GM21360 (cell line): ENCODE measurements at regions not wholly inside any gene's neighbourhood (a gene's known extent, or its start where the extent isn't known, plus 50 kb on each side); places are given as distances from the start of the nearest gene placed in this dataset.

Experiments
- ATAC-seq: cut with Tn5 transposase; IDR thresholded peaks from one replicate; pipeline ENCODE4 v1.9.1; 2021; ENCODE audit warnings: mild to moderate bottlenecking, moderate library complexity; ENCODE audit not compliant: unreplicated experiment

DNA sequence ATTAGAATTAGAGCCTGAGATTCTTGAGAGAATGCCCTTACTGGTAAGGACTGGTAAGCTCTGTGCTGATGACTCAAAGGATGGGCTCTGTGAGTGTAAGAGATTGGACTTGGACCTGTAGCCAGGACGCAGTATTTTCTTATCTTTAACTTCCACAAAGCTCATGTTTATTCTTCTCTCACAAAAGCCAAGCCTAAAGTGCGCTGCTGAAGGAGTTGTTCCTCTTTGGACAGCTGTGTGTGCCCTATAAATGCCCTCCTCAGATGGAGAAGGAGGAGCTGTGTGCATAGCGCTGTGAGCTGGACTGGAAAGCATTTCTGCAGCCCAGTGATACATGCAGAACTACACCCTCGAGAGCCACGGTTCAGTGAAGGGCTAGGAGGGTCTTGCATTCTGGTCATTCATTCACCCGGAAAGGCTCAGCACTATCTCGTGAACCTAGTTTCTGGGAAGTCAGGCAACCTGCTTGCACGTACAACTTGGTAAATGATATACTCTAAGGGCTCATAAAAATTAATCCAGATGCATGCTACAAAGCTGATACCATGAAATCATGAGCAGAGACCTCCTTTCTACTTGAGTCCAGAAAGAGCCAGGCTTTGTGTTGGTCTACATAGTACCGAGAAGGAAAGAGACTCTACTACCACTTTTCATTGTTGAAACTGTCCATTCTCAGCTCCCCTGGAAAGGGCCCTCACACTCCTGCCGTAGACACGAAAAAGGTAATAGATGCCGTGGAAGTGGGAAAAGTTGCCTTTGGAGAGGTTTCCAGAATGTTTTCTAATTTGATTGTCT lies 103.0 kb upstream of the TBL1XR1 start:
- peak; percentile 56 for ATAC-seq

DNA sequence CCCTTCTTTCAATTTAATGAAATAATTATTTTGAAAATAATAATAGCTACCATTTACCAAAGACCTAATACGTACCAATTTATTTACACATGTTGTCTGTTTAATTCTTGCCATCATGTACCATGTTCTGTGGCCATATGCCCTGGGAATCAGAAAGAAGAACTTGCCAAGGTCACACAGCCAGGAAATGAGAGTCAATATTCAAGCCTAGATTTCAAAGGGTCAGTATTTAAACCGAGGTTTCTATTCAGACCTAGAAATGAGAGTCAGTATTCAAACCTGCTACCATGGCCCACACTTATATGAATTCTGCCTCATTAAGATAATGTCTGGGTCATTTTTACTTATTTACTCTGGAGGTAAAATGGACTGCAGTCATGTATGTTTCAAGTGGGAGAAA lies 103.6 kb upstream of the TBL1XR1 start:
- no peak for ATAC-seq

DNA sequence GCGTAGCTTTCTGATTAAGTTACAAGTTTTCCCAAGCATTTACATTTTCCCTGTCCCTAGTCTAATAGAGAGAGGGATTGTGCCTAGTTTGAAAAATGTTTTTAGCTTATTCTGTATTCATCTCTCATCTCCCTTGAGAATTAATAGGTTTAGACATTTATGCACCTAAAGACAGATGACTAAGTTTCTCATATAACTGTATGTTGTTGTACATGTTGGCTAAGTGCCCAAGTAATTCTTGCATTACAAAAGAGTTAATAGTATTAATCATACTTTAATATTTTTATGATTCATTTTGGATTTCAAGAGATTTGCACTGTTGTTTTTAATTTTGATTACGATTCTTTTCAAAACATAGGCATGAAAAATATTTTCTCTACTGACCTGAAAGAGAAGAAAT lies 109.0 kb upstream of the TBL1XR1 start:
- ATAC-seq = no peak

DNA sequence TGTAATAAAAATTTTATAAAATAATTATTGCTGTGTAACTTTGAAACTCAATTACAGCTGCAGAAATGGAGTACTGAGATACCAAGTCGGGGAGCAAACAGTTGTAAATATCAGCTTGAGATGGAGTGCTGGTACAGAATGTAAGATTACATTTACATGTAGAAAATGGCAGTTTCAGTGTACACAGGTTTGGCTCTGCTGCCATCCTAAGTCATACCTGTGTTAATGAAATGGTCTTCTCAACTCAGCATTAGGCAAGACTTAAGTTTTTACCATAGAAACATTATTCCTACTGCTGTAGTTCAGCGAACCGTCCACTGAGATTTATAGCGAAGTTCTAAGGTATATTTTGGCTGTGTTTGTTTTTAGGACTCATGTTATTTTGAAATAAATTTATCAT lies 110.1 kb upstream of the TBL1XR1 start:
- ATAC-seq = no peak

DNA sequence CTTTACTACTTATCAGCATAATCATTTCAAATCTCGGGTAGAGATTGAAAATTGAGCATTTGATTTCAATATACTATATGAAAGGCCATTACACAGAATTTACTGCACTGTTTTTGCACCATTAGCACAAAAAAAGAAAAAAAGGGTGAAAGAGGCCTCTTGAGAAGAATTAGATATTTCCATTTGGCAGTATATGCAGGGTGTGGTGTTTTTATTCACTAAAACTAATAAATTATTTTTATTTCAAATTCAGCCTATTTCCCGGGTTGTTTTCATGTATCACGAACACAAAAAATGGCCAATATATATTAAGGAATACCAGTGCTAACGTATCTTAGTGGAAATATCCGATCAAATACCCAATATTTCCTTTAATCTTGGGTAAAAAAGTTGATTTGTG lies 110.5 kb upstream of the TBL1XR1 start:
- ATAC-seq = no peak

DNA sequence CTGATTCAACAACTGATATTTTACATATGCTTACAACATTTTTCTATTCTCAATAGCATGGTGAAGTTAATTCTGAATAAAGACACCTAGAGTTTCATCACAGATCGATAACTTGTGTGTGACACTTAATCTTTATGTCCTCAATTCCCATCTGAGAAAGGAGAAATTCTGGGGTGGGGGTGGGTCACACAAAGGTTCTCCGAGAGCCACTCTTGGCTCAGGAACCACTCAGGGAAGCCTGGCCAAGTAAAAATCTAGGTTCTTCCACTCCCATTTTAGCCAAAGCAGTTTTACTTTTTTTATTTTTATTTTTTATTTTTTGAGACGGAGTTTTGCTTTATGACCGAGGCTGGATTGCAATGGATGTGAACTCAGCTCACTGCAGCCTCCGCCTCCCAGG lies 111.0 kb upstream of the TBL1XR1 start:
- ATAC-seq = no peak

DNA sequence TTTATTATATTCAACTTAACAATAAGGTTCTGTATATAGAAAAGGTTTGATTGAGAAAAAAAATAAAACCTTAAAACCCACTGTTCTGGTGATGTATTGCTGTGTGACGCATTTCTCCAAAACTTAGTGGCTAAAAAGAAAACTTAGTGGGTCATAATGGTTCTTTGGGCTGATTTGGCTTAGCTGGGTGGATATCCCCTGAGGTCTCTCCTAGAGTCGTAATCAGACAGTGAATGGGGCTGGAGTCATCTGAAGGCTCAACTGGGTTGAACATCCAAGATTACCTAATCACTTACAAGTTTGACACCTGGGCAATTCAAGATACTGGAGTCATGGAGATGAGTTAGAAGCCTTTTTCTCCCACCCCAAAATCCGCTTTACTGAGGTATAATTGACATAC lies 111.6 kb upstream of the TBL1XR1 start:
- no peak for ATAC-seq

DNA sequence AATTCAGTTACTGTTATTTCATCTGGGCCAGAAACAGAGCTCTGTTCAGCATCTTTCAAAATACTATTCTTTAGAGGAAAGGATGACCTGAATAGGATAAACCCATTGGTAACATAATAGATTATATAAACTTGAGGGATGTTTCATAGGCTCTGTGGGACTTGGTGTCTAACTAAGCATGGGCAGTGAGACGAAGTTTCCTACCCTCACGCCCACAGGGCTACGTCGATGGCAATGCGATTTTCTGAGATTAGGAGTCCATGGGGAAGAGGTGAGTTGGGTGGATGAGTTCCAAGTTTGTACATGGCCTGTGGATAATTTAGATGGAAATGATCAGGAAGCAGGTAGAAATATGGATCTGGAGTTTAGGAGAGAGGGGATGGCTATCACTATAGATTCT lies 115.2 kb upstream of the TBL1XR1 start:
- ATAC-seq = no peak

DNA sequence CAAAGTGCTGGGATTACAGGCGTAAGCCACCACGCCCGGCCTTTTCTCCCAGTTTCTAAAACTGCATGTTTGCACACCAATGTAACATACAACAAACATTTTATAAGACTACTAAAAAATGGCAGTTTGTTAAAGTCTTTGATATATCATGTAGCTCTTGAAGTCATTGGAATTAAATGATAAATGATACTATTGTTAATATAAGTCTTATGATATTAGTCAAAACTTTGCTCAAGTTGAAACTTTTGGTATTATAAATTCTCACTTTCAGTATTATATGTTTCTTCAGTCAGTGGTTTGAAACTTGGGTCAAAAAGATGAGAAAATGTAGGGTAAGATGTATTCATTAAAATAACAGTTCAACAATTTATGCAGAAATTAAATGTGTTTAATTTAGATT lies 117.6 kb upstream of the TBL1XR1 start:
- no peak for ATAC-seq

DNA sequence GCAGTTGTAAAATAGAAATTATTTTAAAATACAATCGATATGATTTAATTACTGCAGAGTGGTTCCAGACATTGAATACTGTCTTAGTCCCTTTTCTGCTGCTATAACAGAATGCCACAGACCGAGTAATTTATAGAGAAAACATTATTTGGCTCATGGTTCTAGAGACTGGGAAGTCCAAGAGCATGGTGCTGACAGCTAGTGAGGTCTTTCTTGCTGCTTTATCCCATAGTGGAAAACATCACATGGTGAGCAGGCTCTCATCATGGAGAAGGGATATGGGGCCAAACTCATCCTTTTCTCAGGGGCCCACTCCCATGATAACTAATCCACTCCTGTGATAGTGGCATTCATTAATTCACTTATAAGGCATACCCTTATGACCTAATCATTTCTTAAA lies 120.0 kb upstream of the TBL1XR1 start:
- ATAC-seq = no peak

DNA sequence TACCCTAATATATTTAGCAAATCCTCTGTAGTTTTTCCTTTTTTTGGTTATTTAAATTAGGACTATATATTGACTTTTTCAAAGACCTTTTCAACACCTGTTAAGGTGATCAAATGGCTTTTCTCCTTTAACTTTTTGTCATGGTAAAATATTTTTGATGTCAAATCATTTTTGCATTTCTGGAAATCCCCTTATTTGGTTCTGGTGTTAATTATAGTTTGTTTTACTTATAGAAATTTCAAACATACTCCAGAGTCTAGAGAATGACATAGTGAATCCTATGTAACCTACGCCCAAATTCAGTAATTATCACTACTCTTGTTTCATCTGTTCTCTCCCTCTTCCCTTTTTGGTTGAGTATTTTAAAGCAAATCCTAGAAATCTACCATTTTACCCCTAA lies 121.3 kb upstream of the TBL1XR1 start:
- ATAC-seq = no peak

DNA sequence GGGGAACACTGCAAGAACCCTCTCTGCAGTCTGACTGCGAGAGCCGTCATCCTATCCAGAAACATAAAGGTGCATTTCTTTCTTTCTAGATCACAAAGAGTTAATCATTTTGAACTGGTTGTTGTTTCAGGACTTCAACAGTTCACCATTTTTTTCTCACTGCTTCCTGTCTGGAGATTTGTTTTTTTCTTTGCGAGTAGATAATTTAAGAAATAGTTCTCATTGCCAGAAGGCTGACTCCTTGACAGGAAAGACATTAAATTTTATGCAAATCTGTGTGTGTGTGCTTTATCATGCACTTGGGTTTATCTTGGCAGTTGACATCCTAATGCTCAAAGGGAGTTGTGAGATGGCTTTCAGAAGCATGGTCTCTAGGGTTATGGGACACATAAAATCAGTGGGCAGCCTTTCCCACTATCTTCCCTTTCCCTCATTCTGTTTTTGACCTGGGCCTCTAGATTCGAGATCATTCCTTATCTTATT lies 123.5 kb upstream of the TBL1XR1 start:
- peak; percentile 29 for ATAC-seq

DNA sequence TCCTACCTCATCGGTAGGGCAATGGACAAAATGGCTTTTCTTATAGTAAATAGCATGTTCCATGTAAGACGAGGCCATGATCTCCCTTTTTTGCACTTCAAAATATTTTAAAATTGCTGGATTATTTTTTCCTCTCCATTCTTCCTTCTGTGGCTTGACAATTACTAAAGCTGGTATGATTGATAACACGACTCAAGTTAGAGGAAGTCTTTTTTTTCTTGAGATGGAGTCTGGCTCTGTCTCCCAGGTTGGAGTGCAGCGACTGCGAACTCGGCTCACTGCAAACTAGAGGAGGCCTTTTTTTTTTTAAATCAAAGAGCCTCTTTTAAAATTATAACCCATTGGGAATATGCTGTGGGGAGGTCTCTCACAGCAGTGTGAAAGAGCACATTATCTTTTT lies 124.5 kb upstream of the TBL1XR1 start:
- no peak for ATAC-seq

DNA sequence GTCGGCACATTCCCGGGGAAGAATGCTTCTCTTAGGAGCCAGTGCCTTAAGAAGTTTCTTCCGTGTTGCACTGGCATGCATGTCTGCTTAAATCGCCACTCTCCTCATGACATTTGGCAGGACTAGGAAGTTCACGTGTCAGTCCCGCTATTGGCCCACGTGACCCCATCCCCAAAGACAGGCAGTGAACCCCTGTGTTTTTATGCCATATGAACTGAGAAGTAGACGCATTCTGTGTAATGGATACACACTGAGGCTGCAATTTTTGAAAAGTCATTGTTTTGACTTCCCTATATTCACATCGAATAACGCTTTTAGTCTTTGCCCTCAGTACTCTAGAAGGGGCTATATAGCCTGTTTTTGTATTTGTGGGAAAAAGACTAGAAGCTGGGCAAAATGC lies 125.6 kb upstream of the TBL1XR1 start:
- no peak for ATAC-seq

DNA sequence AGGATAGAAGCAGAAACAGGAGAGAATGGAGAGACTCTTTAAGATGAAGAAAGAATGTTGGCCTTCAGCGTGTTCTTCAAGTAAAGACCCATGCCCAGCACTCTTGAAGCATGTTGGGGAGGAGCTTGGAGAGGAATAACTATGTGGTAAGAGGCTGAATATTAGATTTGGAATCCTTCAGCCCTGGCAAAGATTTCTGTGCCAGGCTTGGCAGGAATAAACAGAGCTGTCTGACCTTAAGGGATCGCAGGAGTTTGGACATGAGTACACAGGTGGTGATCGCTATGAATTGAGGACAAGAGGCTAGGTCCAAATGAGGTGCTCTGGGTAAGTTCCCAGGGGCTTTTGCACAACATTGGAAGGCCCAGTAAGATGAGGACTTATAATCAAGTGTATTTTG lies 132.6 kb upstream of the TBL1XR1 start:
- no peak for ATAC-seq

DNA sequence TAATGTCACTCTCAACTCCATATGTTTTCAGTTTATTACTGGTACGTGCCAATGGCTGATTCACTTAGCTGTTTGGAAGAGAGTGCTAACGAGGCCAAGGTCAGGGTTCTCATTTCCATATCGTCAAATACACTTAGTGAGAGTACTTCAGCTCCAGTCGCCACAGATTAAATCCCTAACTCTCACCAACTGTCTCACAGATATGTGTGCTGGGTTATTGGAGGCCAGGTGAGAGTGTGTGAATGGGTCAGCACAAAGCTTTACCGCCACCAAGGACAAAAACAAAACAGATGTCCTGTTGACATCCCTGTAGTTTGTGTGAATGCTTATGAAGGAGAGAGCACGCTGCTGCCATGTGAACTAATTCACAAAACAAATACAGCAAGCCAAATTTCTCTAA lies 133.5 kb upstream of the TBL1XR1 start:
- no peak for ATAC-seq

DNA sequence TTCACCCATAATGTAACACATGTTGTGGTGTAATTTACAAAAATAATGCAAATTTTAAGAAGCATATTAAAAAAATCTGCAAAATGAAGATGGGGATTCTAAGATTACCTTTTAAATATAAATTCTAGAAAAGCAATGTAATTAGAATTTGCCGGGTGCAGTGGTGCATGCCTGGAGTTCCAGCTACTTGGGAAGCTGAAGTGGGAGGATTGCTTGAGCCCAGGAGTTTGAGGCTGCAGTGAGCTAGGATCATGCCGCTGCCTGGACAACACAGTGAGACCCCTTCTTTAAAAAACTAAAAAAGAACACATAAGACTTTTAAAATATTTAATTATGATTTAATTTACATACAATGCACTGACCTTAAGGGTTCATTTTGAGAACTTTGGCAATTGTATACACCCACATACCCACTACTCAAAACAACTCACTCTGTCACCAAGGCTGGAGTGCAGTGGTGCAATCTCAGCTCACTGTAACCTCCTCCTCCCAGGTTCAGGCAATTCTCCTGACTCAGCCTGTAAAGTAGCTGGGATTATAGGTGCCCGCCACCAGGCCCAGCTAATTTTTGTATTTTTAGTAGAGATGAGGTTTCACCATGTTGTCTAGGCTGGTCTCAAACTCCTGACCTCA lies 134.0 kb upstream of the TBL1XR1 start:
- no peak for ATAC-seq

DNA sequence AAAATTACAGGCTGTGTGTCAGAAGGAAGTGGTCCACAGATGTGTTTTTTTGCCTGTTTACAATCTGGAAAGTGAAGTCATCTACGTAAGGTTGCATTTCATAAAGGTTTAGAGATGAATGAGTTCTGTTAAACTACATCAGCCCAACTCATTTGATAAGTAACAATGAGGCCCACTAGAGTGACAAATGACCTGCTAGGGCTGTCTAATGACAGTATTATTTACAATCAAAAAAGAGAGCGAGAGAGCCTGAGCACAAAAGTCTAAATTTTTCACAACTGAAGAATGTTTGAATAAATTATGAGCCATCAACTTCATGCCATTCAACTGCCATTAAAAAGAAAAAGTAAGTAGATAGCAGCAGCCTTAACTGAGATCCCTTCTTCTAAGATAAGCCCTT lies 135.7 kb upstream of the TBL1XR1 start:
- ATAC-seq = no peak

DNA sequence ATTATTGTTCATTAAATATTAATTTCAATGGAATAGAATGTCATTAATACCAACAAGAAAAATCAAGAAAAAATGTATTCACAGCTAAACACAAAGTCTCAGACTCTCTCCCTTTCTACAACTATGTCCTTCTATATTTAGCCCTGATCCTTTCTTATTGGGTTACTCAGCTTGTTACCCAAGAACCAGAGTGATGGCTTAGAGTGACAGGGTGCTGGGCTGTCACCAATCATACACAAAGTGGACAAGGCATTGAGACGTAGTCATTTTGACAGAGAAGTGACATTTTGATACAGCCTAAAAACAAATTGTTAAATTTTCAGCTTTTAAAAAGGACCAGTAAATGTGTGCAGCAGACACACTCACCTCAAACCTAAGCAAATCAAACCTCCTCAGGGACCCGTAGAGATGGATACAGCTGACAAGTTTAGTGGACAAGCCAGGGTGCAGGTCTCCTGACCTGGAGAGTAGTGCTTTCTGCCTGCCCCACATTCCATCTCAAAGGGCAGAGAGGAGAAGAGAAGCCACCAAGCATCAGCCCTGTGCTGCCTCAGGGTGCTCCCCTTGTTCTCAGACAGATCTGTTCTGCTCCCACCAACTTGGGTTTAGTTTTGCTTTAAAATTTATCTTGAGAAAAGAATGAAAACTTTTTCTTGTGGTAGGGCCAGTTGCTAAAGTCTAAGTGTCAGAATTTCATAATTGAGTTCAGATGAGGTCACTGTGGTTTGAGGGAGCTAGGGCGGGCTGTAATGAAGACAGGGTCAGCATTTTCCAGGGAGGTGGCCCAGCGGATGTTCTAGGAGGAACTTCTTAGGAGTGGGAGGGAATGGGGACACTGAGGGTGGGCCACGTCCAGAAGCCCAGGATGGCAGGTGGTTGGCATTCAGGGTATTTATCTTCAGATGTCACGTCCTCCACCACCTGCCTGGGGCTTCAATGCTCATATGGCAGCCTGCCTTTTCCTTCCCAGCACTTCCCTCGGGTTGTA lies 136.5 kb upstream of the TBL1XR1 start:
- ATAC-seq = no peak

DNA sequence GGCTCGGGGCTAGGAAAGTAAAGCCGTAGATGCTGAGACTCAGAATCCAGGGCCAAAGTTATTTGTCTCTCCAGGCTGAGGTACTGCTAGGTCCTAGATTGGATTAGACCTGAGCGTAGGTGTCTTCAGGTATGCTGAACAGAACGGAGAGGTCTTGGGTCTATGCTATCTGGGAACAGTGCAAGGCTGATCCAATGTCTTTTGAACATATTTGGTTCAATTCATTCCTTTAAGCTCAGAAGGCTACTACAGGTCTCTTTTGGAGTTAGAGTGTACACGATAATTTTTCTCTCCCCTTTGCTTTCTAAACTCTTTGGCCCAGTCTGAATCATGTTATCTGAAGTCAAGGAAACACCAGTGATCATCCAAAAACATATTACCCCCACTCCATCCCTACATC lies 137.5 kb upstream of the TBL1XR1 start:
- ATAC-seq = no peak

DNA sequence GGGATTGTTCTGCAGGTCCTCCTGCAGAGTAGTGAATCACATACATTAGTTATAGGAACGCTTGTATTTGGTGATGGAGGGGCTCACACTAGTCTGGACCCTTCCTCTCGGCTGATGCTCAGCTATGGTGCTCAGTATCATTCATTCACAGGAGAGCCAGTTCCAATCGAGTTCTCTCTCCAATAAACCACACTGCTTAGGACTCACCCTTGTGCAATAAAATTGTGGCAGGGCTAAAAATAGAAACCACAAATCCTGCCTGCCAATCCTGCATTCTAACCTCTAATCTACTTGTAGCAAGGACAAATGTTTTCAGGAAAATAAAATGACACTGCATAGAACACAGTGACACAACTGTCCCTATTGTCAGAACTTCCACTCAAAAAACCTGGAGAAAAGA lies 138.4 kb upstream of the TBL1XR1 start:
- ATAC-seq = no peak
